ENCODE measurements at regions not wholly inside any gene's neighbourhood (a gene's known extent, or its start where the extent isn't known, plus 50 kb on each side); places are given as distances from the start of the nearest gene placed in this dataset.

DNA sequence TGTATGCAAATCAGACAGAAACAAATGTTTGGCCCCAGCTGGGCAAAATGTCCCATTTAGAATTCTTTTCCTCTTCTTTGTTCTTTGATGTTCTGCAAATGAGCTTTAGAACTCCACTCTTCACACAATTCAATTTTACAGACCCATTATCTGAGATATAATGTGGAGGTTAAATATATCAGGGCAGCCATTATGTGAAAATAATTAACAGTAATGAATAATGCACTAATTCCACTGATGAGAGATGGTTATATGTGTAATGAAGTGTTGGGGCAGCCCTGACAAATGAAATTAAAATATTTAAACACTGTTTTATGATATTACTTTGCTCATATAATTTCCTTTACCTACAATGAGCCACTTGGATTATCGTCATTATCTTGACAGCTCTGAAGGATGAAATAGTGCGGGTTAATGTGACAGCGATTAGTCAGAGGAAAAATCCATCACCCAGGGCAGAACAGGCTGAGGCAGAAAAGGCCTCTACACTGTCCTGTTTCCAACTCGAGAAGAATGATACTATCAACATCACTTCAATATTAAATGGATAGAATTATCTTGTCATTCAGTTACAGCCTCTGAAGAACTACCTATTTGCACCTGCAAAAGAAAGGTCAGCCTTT lies 321.1 kb downstream of the RBM26 start:
- no peak for DNase-seq (ENCODE audit: low spot score)

DNA sequence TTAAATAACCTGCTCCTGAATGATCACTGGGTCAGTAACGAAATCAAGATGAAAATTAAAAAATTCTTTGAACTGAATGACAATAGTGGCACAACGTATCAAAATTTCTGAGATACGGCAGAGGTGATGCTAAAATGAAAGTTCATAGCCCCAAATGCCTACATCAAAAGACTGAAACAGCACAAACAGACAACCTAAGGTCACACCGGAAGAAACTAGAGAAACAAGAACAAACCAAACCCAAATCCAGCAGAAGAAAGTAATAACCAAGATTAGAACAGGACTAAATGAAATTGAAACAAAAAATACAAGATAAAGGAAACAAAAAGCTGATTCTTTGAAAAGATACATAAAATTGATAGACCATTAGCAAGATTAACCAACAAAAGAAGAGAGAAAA lies 324.1 kb downstream of the RBM26 start:
- DNase-seq (ENCODE audit: low spot score): no peak

DNA sequence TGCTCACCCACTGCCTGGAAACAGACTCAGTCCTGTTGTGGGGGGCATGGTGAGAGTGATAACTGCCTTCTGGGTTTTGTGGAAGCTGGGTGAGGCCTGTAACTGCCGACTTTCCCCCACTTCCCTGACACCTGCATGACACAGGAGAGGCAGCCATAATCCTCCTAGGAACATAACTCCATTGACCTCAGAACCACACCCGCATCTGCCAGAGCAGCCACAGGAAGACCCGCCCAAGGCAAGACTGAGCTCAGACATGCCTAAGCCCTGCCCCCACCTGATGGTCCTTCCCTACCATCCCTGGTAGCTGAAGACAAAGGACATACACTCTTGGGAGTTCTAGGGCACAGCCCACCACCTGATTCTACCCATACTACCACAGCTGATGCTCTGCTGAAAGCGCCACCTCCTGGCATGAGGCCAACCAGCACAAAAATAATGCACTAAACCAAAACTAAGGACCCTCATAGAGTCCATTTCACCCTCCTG lies 326.7 kb downstream of the RBM26 start:
- DNase-seq (ENCODE audit: low spot score): no peak

GRCh38 chr13:79075703-79076102 lies 330.4 kb downstream of the RBM26 start:
- no peak for DNase-seq (ENCODE audit: low spot score)

DNA sequence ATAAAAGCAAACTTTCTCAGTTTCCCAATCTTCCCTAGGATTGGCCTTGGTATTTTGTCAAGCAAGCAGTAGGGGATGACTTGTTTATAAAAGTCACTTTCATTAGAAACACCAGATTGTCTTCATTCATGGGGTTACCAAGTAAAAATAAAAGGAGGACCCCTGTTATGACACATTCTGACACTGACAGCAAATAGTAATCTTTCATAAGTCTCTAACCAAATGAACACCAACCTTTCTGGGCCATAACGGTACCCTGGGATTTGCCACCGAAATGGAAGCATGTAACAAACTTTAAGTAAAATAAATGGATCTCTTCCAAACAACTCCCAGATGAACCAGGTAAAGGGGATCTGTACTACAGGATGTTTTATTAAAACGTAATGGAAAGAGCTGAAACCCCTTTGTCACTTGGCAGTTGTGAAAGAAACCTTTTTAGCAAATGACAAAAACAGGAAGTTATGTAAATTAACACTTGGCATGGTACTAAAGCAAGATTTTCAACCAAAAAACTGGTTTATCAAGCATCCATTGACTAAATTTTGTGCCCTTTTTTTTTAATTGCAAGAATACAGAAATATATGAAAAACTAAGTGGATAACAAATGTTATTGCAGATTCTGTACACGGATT lies 335.6 kb downstream of the RBM26 start:
- no peak for DNase-seq (ENCODE audit: low spot score)

DNA sequence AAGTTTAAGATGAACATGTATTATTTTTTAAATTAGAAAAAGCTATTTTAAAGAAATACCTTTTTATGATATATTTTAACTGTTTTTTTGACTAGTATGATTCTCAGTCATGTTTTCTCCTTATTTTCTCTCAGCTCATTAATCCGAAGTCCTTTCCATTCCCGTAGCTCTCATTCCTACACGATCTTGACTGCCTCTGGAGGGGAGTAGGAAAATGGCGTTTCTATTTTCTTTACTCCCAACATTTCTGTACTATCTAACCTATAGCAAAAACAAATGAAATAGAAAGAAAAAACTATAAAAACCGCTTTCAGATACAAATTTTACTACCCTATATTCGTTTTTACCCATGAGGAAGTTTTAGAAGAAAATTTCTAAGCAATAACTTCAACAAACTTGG lies 343.8 kb downstream of the RBM26 start:
- no peak for DNase-seq (ENCODE audit: low spot score)

GRCh38 chr13:79060216-79060615 lies 345.8 kb downstream of the RBM26 start:
- no peak for DNase-seq (ENCODE audit: low spot score)

GRCh38 chr13:79056706-79057105 lies 349.3 kb downstream of the RBM26 start:
- no peak for DNase-seq (ENCODE audit: low spot score)

DNA sequence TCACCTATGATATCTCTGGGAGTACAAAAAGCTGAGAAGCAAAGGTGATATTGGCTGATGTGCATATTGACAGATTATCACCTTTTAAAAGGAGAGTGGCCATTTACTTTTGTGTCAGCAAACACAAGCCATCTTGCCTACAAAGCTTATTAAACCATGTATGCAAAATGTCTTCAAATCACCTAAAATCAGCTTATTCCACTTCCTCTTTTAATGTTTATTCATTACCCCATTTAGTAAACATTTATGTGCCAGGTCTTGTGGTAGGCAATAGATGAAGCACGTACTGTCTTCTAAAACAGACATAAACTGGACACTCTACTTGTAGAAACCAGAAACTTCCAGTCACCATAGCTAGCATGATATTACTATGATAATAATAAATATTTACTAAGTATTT lies 354.6 kb downstream of the RBM26 start:
- no peak for DNase-seq (ENCODE audit: low spot score)

- DNase-seq (ENCODE audit: low spot score): no peak
Observed at GRCh38 chr13:79044415-79044814, 361.6 kb downstream of the RBM26 start.

GRCh38 chr13:79043208-79043607 lies 362.8 kb downstream of the RBM26 start:
- DNase-seq (ENCODE audit: low spot score): no peak

DNA sequence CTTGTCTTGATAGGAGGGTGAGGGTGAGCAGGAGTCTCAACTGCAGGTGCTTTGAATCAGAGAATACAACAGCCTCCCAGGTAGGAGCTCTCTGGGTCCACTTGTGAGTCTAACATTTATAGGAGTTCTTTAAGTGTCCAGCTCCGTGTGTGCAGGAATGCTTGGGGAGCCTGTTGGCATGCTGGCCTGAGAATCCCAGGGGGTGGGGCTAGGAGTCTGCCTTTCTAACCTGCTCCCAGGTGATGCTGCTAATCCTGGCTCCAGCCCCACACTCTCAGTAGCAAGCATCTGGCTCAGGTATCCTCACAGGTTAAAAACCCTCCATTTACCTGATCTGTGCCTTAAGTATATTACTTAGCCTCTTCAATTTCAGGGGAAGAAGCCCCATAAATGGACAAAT lies 368.9 kb downstream of the RBM26 start:
- no peak for DNase-seq (ENCODE audit: low spot score)

DNA sequence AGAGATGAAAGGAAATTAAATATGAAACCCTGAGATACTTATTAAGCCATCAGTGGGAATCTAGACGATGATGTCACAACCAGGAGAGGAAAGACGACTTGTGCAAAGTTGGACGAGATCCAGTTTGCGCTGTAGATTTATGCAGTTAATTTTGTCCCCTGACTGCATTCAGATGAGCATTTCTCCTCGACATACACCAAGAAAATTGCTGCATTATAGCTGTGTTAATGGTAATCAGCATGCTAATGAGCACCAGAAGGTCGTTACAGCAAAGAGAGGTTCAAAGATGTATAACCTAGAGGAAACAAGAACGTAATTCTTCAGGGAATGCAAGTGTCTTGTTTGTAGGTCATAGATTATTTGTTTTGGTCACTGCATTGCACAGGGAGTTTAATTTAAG lies 371.7 kb downstream of the RBM26 start:
- DNase-seq (ENCODE audit: low spot score): no peak

GRCh38 chr13:79030513-79030912 lies 371.6 kb upstream of the OBI1 start:
- no peak for DNase-seq (ENCODE audit: low spot score)

- no peak for DNase-seq (ENCODE audit: low spot score)
Observed at GRCh38 chr13:79018166-79018565, 359.2 kb upstream of the OBI1 start.

DNA sequence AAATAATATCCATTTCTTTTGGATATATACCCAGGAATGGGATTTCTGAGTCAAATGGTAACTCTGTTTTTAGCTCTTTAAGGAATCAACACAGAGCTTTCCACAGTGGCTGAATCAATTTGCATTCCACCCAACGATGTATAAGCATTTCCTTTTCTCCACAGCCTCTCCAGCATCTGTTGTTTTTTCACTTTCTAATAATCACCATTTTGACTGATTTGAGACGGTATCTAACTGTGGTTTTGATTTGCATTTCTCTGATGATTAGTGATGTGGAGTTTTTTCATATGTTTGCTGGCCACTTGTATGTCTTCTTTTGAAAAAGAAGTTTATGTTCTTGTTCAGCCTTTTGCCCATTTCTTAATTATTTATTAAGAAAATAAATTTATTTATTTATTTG lies 352.2 kb upstream of the OBI1 start:
- DNase-seq (ENCODE audit: low spot score): no peak

DNA sequence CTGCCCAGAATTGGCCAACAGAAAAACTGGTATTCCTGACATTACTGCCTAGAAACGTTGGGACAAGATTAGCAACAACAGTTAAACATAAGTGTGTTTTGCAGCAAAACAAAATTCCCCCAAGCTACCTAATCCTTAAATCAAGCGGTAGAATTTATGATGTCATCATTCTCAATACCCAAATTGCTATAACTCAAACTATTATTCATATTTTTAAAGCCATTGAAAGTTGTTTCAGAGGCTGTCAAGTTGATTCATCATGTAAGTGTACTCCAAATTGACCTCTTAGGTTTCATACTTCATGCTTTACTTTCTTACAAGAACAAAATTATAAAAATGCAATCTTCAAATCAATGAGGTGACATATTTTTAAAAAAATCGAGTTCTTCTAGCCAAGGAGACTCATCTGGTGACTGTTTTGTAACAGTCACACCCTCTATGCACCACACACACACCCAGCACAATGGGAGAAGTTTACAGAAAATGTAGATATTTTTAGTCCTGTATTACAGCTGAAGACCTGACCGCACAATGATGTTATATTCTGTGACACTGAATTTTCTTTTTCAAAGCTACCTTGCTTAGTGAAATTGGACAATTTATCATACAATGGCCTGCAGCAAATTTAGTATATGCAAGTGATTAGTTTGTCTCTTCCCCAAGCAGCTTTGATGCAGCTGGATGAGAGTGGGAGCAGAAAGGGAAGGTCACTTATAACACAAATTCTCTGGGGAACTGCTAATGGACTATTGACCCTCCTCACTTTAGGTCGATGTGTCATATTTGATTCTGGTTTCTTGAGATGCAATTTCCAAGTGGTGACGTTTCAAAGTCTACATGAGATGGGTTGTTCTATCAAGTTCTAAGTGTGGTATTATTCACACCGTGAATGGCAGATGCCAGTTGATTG lies 345.3 kb upstream of the OBI1 start:
- no peak for DNase-seq (ENCODE audit: low spot score)

DNA sequence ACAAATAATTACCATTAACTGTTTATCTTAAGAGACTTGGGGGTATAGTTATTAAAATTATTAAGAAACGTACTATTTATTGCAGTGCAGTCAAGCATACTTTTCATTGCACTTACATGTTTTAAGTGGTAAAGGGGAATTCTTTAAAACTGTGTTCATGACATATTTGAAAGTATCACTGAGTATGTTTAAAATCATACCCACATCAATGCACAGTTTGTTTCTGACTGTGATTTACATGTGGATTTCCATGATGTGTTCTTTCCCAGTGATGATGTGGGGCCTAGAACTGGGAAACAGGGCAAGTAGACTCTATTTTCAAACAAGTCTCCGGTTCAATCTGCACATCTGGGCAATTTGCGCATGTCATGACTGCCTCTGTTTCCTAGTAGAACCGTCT lies 340.5 kb upstream of the OBI1 start:
- DNase-seq (ENCODE audit: low spot score): no peak

- DNase-seq (ENCODE audit: low spot score): no peak
Observed at GRCh38 chr13:78998630-78999315, 339.8 kb upstream of the OBI1 start.

DNA sequence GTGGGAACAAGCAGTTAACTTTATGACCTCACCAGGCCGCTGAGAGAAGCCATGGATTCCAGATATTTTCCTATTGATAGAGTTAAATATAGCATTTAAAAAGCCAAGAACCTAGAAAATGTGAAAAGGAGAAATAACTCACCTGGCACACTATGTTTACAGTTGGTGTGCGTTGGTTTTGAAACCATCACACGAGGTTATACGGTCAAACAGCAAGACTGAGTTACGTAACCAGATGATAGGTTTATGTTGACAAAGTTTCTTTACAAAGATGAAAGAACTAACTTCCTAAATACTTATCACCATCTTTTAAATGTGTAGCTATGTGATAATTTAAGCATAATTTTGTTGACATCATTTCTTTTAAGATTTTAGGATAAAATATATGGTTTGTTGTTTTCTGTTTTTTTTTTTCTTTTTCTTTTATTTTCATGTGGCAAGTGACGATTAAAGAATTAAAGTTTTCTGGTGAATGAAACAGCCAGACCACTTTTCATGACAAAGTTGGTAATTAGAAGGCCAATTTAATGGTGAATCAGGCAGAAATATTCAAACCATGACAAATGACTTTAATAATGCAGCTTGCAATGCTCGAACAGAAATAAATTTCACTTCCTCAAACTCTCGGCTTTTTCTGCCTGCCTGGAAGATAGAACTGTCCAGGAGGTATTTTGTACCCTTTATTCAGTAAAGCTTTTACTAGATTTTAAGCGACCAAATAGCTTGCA lies 339.1 kb upstream of the OBI1 start:
- no peak for DNase-seq (ENCODE audit: low spot score)

- no peak for DNase-seq (ENCODE audit: low spot score)
Observed at GRCh38 chr13:78993792-78994191, 334.8 kb upstream of the OBI1 start.

DNA sequence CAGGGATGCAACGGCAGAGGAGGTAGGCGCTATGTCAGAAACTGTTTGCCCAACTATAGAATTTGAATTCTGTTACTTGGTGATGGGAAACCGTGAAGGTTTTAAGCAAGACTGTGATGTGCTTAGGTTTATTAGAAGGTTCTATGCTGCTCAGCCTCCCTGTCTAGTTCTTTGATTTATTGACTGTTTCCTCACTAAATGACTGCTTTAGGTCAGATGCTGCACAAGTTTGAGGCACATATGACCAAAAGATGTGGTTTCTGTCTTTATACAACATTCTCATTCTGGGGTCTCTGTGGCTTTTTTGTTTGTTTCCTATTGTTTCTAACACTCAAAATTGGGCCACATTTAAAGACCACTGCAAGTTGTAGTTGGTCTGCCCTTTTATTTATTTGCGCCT lies 323.0 kb upstream of the OBI1 start:
- DNase-seq (ENCODE audit: low spot score): no peak

Measured in mucosa of gallbladder (tissue), 1 donor.